GM19240 (cell line): ENCODE measurements at regions not wholly inside any gene's neighbourhood (a gene's known extent, or its start where the extent isn't known, plus 50 kb on each side); places are given as distances from the start of the nearest gene placed in this dataset.
"Not testable (repeated sequence)": the region's sequence is repeated elsewhere in the genome, so short reads cannot be mapped to it uniquely, and the experiment has no call there.

Experiments used
- DNase-seq: peaks from one replicate; pipeline ENCODE4 v3.0.0; 2011; ENCODE audit warnings: low spot score; ENCODE audit not compliant: insufficient read length

DNA sequence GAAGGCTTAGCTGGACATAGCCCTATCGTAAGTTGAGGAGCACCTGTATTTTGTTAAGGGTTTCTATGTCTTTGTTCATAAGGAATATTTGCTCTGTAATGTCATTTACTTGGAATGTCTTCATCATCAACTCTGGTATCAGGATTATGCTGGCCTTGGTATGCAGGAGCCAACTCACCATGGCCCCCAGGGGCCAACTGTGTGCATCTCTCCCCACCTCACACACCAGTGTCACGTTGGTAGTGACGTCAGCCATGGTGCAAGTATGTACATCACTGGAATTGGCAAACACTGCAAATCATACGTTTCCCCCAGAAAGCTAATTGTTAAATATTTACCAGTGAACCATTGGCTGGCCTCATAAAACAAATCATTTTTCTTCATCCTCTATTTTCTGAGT, 70.8 kb downstream of the YTHDF1 start:
- no peak for DNase-seq

DNA sequence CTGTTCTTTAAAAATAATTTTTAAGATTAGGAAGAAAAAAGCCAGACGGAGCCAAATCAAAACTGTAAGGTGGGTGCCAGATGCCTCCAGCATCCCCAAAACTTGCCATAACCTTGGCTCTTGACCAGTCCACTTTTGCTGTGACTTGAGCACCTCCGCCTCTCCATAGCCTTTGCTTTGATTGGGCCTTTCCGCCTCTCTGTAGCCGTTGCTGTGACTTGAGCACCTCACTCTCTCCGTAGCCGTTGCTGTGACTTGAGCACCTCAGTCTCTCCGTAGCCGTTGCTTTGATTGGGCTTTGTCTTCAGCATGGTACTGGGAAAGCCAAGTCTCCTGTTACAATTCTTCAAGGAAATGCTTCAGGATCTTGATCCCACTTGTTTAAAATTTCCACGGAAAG, 73.0 kb downstream of the YTHDF1 start:
- DNase-seq = no peak

DNA sequence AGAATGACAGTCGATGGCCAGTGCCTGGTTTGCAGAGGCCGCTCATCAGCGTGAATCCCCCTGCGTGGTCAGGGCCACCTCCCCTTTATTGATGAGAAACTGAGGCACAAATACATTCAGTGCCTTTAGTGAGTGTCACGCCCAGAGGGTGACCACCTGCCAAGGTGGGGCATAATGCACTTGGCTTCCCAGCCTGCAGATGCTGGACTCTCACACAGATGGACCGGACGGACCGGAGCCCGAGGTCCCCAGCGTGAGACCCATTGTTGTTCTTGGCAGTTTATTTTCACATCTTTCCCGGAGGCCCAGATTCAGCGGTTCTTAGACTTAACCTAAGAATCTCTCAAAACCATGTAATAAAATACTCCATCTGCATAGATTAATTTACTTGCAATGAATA, 74.4 kb downstream of the YTHDF1 start:
- no peak for DNase-seq

DNA sequence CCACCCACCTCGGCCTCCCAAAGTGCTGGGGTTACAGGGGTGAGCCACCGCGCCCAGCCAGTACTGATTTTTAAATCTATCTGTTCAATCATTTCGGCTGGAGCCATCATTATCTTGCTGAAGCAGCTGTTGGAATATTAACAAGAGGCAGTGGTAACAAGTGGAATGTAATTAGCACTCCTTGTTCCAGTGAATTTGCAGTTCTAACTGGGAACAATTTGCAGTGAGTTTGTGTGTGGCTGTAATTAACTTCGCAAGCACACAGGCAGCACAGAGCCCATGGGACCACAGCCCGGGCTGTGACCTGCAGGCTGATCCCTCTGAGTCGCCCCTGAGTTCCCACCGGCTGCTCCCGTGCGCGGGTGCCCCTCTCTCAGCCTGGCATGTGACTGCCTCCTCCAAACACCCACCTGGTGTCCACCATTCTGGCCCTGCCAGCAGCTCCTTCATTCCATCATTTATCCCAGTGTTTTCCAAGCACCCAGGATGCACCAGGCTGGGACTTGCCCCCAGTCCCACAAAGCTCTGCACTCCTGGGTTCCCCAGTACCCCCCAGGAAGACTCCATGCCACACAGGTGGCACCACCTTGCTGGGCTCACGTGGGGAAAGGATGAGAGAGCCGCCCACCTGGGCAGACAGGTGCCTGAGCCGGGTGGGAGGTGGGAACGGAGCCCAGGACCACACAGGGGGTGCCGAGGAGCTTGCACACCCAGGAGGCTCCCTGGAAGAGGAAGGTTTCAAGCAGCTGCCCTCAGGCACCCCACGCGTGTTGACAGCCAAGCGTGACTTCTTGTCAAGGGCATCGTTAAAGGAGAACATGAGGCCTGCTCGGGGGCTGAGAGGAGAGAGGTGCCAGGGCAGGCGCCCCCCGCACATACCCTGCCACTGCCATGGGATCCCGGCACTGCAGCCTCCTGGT, 75.2 kb downstream of the YTHDF1 start:
- DNase-seq = no peak

DNA sequence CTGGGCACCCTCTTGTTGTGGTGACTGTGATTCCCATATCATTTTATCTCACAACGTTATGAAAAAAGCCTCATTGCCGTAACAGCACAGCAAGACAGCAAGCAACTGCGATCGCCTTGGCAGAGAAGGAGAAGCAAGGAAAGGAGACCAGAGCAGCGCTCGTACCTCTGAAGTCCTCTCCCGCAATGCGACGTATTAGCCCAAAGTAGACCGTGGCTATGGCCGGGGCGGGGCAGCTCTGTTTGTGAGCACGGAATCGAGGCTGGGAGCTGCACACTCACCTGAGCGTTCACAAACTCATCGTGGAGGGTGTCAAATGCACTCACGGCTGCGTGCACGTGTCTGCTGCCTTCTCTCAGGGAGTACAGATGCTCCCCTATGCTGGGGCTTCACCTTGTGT, 76.1 kb downstream of the YTHDF1 start:
- DNase-seq = no peak

DNA sequence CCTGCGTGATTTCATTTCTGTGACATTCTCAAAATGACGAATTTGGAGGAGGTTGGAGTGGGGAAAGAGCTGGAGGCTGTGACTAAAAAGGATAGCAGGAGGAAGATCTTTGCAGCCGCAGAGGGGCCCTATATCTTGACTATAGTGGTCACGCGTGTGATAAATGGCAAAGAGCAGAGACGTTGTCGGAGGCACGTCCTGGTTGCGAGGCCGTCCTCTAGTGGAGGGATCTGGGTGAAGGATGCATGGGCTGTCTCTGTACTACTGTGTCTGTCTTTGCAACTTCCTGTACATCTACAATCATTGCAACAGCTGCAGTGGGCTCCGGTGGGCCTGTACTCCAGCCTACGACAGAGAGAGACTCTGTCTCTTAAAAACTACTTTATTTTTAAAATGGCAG, 76.6 kb downstream of the YTHDF1 start:
- no peak for DNase-seq

DNA sequence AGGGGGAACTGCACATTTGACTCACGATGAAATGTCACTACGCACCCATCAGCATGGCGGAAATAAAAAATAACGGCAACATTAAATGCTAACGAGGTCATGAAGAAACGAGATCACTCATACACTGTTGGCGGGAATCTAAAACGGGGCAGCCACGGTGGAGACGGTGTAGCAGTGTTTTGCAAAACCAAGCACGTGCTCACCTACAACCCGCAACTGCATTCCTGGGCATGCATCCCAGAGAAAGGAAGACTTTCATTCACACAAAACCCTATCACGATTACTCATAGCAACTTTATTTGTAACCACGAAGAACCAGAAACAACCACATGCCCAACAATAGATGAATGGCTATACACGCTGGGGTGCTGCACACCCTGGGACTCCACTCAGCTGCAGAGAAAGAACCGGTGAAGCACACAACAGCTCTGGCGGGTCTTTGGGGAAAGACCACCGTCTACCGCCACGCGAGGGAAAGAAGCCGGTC, 77.0 kb downstream of the YTHDF1 start:
- DNase-seq = no peak

DNA sequence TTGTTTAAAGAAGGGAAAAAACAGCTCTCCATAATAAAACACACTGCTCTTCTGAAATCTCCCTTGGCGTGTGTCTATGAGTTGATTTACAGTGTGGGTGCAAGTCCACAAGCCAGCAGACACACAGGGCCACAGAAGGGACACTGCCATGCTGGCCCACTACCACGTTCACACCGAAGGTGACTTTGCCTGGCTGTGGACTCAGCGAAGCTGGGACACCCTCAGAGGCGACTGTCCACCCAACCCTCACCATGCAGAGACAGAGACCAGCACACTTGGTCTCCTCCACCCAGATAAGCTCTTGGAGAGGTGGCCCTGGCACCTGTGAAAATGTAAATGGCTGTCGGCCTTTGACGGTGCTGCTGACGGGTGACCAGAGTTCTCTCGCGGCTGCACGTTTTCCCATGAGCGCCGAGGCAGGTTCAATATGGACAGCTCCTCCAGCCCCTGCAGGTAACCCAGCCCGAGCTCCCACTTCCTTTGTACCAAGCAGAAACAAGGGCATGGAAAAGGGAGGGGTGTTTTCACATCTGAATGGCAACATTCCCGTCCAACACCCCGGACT, 78.0 kb downstream of the YTHDF1 start:
- no peak for DNase-seq

DNA sequence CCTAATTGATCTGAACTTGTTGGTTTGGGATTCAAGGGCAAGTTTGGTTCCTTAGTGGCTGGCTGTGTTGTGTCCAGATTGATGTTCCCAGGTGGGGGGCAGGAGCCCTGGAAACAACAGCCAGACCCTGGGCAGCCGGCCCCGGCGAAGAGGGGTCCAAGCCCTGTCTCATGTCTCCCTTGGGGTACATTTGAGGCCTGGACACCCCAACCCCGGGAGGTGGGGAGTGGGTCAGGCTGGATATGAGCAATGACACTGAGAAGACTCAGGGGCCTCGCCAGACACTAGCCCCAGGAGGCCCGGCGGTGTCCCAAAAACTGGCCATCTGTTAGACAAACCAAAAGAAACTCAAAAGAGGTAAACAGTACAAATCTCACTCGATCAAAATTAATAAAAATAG, 79.6 kb downstream of the YTHDF1 start:
- no peak for DNase-seq

DNA sequence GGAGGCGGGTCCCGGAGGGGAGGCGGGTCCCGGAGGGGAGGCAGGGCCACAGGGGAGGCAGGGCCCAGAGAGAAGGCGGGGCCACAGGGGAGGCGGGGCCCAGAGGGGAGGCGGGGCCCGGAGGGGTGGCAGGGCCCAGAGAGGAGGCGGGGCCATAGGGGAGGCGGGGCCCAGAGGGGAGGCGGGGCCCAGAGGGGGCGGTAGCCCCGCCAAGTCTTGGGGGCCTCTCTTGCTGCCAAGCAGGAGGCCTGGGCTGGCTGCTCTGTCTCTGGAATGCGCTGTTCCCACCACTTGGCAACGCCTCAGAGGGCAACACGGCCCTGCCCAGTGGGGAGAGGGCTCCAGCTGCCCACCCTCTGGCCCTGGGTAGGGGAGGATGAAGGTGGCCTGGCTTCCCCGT, 80.5 kb downstream of the YTHDF1 start:
- no peak for DNase-seq

DNA sequence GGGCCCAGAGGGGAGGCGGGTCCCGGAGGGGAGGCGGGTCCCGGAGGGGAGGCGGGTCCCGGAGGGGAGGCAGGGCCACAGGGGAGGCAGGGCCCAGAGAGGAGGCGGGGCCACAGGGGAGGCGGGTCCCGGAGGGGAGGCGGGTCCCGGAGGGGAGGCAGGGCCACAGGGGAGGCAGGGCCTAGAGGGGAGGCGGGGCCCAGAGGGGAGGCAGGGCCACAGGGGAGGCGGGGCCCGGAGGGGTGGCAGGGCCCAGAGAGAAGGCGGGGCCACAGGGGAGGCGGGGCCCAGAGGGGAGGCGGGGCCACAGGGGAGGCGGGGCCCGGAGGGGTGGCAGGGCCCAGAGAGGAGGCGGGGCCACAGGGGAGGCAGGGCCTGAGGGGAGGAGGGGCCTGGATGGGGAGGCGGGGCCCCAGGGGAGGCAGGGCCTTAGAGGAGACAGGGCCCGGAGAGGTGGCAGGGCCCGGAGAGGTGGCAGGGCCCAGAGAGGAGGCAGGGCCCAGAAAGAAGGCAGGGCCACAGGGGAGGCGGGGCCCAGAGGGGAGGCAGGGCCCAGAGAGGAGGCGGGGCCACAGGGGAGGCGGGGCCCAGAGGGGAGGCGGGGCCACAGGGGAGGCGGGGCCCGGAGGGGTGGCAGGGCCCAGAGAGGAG, 81.1 kb downstream of the YTHDF1 start:
- not testable (repeated sequence) for DNase-seq

DNA sequence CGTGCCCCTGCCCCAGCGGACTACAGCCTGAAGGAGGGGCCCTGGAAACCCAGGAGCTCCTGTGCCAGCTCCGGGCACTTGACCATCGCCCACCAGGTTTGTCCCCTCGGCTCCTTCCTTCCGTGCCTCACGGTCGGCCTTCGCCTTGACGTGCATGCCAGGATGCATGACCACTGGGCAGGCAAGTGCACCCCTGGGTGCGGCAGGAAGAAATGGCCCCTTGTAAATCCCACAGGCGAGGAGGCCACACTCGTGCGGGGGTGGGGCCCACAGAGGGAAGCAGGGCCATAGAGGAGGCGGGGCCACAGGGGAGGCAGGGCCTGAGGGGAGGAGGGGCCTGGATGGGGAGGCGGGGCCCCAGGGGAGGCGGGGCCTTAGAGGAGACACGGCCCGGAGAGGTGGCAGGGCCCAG, 81.7 kb downstream of the YTHDF1 start:
- no peak for DNase-seq

DNA sequence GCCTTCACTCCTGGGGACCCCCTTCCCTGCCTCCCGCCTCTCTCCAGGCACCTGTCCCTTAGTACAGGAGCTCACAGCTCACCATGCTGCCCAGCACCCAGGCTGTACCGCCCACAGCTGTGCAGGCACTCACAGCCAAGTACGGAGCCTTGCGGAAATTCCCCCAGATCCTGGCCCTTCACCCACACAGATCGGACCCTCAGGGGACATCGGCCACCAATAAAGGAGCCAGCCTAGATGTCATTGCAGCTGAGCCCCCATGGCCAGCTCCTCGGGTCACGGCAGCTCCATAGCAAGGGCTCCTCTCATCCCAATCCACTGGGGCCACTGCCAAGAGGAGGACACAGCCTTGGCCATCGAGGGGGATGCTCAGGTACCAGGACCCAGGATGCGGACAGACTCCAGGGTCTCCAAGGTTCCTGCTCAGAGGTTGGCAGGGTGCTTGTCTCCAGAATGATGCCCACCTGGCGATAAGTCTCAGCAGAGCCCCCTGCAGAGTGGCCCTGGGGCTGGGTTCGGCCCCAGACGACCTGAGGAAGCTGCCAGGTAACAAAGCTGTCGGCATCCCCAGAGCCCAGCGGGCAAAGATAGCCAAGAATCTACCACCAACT, 82.3 kb downstream of the YTHDF1 start:
- DNase-seq = no peak

DNA sequence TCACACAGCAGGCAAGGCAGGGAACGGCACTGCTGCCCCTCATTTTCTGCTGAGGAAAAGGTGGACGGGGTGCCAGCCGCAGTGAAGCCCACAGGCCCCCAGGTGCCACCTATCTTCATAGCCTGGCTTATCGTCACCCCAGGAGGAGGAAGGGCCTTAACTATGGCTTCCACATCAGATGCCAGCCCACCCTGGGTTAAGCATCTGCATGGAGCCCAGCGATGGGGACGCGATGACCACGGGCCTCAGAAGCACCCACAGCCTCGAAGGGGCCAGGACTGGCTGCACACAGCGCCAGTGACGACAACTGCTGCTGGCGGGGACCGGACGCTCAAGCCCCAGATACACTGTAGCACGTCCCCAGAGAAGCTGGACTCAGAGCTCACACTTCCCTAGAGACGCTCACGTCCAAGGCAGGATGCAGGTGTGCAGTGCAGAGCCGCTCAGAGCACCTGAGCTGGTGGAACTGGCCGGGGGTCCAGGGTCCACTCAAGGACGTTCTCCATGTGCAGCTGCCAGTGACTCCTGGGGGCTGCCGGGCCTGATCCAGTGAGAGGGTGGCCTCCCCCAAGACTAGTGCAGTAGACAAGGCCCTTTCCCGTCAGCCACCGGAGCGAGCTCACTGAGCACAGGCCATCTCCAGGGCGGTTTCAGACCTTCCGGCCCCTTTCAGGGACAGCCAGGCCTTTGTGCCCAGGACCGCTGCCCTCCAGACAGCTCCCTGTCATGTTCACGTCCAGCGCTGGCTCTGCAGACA, 83.0 kb downstream of the YTHDF1 start:
- DNase-seq = no peak

DNA sequence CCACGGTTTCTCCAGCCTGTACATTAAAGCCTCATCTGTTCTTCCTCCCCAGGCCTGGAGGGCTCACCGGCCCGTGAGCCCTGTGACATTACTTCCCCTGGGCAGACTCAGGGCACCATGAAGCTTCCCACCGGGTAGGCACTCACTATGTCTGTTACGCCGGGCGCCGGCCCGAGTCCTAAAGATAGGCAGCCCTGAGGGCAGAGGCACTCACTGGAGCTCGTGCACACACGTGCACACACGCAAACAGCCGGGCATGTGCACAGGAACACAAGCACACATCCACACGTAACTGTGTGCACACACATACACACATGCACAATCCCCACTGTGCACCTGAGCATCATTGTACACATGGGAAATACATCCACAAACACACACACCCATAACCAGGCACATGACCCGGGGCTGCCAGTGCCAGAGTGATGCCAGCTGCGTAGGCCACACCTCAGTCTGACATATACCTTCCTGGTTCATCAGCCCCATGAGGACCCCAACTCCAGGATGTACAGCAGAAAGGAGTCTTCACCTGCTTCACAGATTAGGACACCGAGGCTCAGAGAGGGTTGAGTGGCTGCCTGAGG, 83.7 kb downstream of the YTHDF1 start:
- DNase-seq = no peak

DNA sequence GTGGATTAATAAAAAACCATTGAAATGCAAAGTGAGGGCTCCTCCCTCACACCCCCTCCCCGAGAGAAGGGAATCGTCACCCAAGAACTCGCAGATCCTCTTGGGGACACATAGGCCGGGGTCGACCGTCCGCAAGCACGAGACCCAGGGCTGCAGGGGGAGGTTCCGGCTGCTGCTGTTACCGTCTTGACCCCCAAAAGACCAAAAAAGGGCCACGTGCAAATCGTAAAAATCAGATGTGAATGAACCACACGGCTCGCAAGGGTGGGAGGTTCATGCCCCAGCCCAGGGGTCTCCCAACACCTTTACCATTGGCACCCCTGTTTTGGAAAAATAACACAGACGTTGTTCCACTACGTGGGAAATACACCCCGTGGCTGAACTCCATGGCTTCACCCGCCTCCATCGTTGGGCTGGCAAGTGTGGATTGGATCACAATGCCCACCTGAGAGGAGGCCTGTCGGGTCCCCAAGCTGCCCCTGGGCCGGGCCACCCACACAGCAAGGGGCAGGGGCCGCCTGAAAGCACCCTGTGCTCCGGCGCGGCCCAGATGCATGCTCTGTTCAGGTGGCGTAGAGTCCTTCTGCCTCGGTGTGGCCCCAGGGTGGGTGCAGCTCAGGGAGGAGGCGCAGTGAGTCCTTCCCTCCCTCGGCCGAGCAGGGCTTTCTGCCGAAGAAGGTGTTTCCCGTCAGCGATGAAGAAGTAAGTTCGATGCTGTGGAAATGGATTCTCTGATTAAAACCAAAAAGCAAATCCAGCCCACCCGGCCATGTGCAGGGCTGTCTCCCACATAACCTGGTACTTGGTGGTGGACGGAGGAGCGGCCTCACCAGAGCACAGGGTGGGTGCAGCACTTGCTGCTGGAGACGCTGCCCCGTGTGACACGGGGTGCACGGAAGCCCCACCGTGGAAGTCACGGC, 85.0 kb downstream of the YTHDF1 start:
- DNase-seq = no peak

DNA sequence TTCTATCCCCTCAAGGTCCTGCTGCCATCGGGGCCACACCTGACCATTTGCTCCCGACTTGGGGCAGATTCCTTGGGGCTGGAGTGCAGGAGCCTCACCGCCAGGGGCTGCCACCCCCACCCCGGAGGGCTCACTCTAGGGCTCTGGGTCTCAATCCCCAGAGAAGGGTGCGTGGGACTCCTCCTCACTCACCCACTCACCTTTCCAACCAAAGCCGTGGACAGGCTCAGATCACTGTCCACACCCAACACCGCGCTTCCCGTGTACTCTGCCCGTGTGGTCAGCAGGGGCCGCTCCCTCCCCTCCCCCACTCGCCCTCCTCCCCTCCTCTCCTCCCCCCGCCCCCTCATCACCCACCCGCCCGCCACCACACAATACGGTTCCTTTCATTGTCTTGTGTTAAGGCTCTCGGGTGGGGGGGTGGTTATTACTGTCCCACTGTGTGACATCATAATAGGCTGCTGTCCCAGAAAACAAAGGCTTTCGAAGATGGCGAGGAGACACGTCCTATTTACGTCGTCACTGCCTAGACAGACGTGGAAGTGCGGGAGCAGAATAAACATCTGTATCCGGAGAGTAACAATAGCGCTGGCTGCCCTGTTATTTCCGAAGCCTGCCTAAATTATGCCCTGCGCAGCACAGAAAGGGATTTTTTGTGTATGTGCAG, 85.8 kb downstream of the YTHDF1 start:
- DNase-seq = no peak

DNA sequence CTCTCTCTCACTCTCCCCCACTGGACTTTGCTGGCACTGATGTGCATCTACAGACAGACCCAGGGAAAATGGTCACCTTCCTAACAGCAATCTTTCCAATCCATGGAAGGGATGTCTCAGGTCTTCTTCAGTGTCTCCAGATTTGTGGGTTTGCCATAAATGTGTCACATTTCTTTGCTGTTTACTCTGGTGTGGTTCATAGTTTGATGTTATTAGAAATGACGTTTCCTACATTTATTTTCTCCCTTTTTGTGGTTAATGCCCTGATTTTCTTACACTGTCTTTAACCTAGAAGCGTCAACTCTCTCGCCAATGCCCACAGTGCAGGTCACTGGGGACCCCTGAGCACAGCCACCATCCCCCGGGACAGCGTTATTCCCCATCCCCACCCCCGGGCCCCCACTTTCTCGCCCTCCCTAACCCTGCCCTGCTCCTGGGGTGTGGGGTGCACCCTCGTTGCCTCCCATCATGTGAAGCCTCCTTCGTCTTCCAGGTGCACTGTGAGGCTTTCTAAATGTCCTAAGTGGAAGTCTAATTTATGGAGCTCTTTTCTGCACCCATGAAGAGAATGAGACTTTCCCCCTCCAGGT, 86.5 kb downstream of the YTHDF1 start:
- no peak for DNase-seq

DNA sequence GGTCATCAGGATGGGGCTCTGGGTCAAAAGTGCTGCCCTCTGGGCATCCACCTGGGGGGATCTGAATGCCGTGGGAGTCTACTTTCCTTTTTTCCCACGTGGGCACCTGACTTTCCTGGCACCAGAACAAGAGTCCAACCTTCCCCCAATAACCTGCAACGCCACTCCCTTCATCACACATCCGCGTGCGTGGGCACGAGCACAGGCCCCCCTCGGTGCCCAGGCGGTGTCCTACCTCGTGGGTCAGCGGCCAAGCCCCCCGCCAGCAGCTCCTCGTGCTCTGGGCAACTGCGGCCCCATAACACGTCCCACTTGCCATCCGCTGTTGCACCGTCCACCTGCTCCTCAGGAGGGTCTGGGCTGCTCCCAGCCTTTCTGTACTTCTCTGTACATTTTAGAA, 87.0 kb downstream of the YTHDF1 start:
- no peak for DNase-seq
